ENCODE measurements at regions not wholly inside any gene's neighbourhood (a gene's known extent, or its start where the extent isn't known, plus 50 kb on each side); places are given as distances from the start of the nearest gene placed in this dataset.

- Histone ChIP-seq H3K4me1 (ENCODE audit: control insufficient read depth, insufficient read depth, low read length) (no peaks in the 10 kb centered on the region), H3K27ac (ENCODE audit: low read length) (no peak overlapping the region), H3K4me3 (ENCODE audit: low read length) (no peak overlapping the region), H3K36me3 (ENCODE audit: control insufficient read depth, insufficient read depth, low read length) (no peaks in the 10 kb centered on the region), H3K9me3 (ENCODE audit: control insufficient read depth, insufficient read depth, low read length) (no peaks in the 10 kb centered on the region), H3K27me3 (ENCODE audit: control insufficient read depth, insufficient read depth, low read length) (no peaks in the 10 kb centered on the region)
- DNase-seq (no peak), ATAC-seq (no peak)
- no peak overlapping the region for H3K4me3 Mint-ChIP-seq
- no peaks in the 10 kb centered on the region for H3K4me1 Mint-ChIP-seq
- no peaks in the 10 kb centered on the region for H3K36me3 Mint-ChIP-seq
- intact Hi-C loops (cut with micrococcal nuclease) = no loop called here
- 71% methylated on average over 7 of the region's 7 CpGs for WGBS (ENCODE audit: insufficient coverage)
- no peak overlapping the region for H3K27ac Mint-ChIP-seq
- peaks cover 0 to 2% of the 10 kb centered on the region in 2 donors for H3K9me3 Mint-ChIP-seq
- H3K27me3 Mint-ChIP-seq (ENCODE audit: low read depth in 2 of 2) = no peaks in the 10 kb centered on the region
- TF ChIP-seq CTCF (IDR thresholded peaks at IDR 0.05) = no peak
Measured at GRCh38 chr17:72403713-72404209, 282.9 kb downstream of the SOX9 start.

- Histone ChIP-seq H3K27ac (ENCODE audit: low read length) (no peak overlapping the region), H3K4me1 (ENCODE audit: control insufficient read depth, insufficient read depth, low read length) (no peaks in the 10 kb centered on the region), H3K36me3 (ENCODE audit: control insufficient read depth, insufficient read depth, low read length) (no peaks in the 10 kb centered on the region), H3K27me3 (ENCODE audit: control insufficient read depth, insufficient read depth, low read length) (no peaks in the 10 kb centered on the region), H3K4me3 (ENCODE audit: low read length) (no peak overlapping the region), H3K9me3 (ENCODE audit: control insufficient read depth, insufficient read depth, low read length) (no peaks in the 10 kb centered on the region)
- no peak overlapping the region for H3K27ac Mint-ChIP-seq
- no peak overlapping the region for H3K4me3 Mint-ChIP-seq
- DNase-seq (no peak), ATAC-seq (no peak)
- H3K36me3 Mint-ChIP-seq = no peaks in the 10 kb centered on the region
- H3K27me3 Mint-ChIP-seq (ENCODE audit: low read depth in 2 of 2) = no peaks in the 10 kb centered on the region
- intact Hi-C loops (cut with micrococcal nuclease) = no loop called here
- peaks cover 0 to 2% of the 10 kb centered on the region in 2 donors for H3K9me3 Mint-ChIP-seq
- WGBS (ENCODE audit: insufficient coverage) = 45% methylated on average over 3 of the region's 4 CpGs
- no peak for TF ChIP-seq CTCF (IDR thresholded peaks at IDR 0.05)
- no peaks in the 10 kb centered on the region for H3K4me1 Mint-ChIP-seq
Measured at GRCh38 chr17:72404872-72405271, 284.1 kb downstream of the SOX9 start.

GRCh38 chr17:72405662-72406230 is 284.9 kb downstream of the SOX9 start:
- no peak for DNase-seq
- intact Hi-C loops (cut with micrococcal nuclease) = no loop called here
- no peaks in the 10 kb centered on the region for H3K4me1 ChIP-seq (ENCODE audit: control insufficient read depth, insufficient read depth, low read length)
- no peak for TF ChIP-seq CTCF (IDR thresholded peaks at IDR 0.05)
- no peak for ATAC-seq
- no peaks in the 10 kb centered on the region for H3K27me3 Mint-ChIP-seq (ENCODE audit: low read depth in 2 of 2)
- H3K4me3 ChIP-seq (ENCODE audit: low read length) = no peak overlapping the region
- H3K4me1 Mint-ChIP-seq = no peaks in the 10 kb centered on the region
- H3K9me3 Mint-ChIP-seq = peaks cover 0 to 2% of the 10 kb centered on the region in 2 donors
- no peak overlapping the region for H3K4me3 Mint-ChIP-seq
- H3K27ac ChIP-seq (ENCODE audit: low read length) = no peak overlapping the region
- H3K36me3 ChIP-seq (ENCODE audit: control insufficient read depth, insufficient read depth, low read length) = no peaks in the 10 kb centered on the region
- H3K27me3 ChIP-seq (ENCODE audit: control insufficient read depth, insufficient read depth, low read length) = no peaks in the 10 kb centered on the region
- WGBS (ENCODE audit: insufficient coverage) = 84% methylated on average over 4 of the region's 6 CpGs
- H3K27ac Mint-ChIP-seq = no peak overlapping the region
- H3K9me3 ChIP-seq (ENCODE audit: control insufficient read depth, insufficient read depth, low read length) = no peaks in the 10 kb centered on the region
- no peaks in the 10 kb centered on the region for H3K36me3 Mint-ChIP-seq

- Histone ChIP-seq H3K9me3 (ENCODE audit: control insufficient read depth, insufficient read depth, low read length) (no peaks in the 10 kb centered on the region), H3K4me3 (ENCODE audit: low read length) (no peak overlapping the region), H3K4me1 (ENCODE audit: control insufficient read depth, insufficient read depth, low read length) (no peaks in the 10 kb centered on the region), H3K27ac (ENCODE audit: low read length) (no peak overlapping the region), H3K36me3 (ENCODE audit: control insufficient read depth, insufficient read depth, low read length) (no peaks in the 10 kb centered on the region), H3K27me3 (ENCODE audit: control insufficient read depth, insufficient read depth, low read length) (no peaks in the 10 kb centered on the region)
- ATAC-seq (no peak), DNase-seq (no peak)
- Mint-ChIP-seq H3K27me3 (ENCODE audit: low read depth in 2 of 2) (no peaks in the 10 kb centered on the region), H3K4me1 (no peaks in the 10 kb centered on the region), H3K27ac (no peak overlapping the region), H3K4me3 (no peak overlapping the region), H3K36me3 (no peaks in the 10 kb centered on the region), H3K9me3 (no peaks in the 10 kb centered on the region)
- no peak for TF ChIP-seq CTCF (IDR thresholded peaks at IDR 0.05)
- 78% methylated on average over 1 of the region's 1 CpG for WGBS (ENCODE audit: insufficient coverage)
- intact Hi-C loops (cut with micrococcal nuclease) = no loop called here
Measured at GRCh38 chr17:72406498-72406897, 285.7 kb downstream of the SOX9 start.

Measured in natural killer cell (primary cell).